Left ventricle myocardium inferior (tissue), 1 donor: ENCODE measurements at regions not wholly inside any gene's neighbourhood (a gene's known extent, or its start where the extent isn't known, plus 50 kb on each side); places are given as distances from the start of the nearest gene placed in this dataset.

Source experiments
- DNase-seq: peaks from one replicate; pipeline ENCODE4 v3.0.0-alpha.2; 2020
- H3K27ac ChIP-seq: fragments of 200-600 bp; replicated peaks from 2 replicates; pipeline ENCODE4 v1.8.0; 2021
- H3K27me3 ChIP-seq: fragments of 200-600 bp; 2 replicates; pipeline ENCODE4 v1.8.0; 2021; ENCODE audit warnings: low read depth
- H3K36me3 ChIP-seq: fragments of 200-600 bp; 2 replicates; pipeline ENCODE4 v1.8.0; 2021
- H3K4me1 ChIP-seq: fragments of 200-600 bp; 2 replicates; pipeline ENCODE4 v1.8.0; 2021
- H3K4me3 ChIP-seq: fragments of 200-600 bp; 2 replicates; pipeline ENCODE4 v1.8.0; 2021; ENCODE audit warnings: mild to moderate bottlenecking, moderate library complexity
- H3K9me3 ChIP-seq: fragments of 200-600 bp; replicated peaks from 2 replicates; pipeline ENCODE4 v1.8.0; 2021
- intact Hi-C: fragments of 100-400 bp; cut with micrococcal nuclease; formaldehyde crosslinking; loops from one replicate; pipeline ENCODE4 v1.11.0; 2022
- TF ChIP-seq, protein P1 (sequence below): fragments of 200-600 bp; IDR thresholded peaks from 2 replicates; pipeline ENCODE4 v1.8.0; 2021; ENCODE audit warnings: antibody characterized with exemption, mild to moderate bottlenecking, borderline replicate concordance
- donor health status: DM: no; HTN: yes; CAD: no; lungs with severe emphysema.

DNA sequence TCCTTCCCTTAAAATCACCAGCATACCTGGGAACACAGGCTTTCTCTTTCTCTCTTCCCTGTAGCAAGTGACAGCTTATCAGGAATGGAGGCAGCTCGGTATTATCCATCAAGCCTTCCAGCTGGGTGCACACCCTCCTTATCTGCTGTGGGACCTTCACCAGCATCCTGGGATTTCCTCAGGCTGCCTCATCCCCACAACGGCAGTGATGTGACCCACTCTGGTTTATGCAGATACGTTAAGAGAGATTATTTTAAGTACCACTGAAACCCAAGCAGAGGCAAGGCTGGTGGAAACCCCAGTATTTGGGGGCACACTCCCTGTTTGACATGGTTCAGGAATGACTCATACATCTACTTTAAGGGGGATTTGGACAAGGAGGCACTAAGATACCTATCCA lies 192.1 kb downstream of the TM9SF2 start:
- Histone ChIP-seq H3K9me3 (no peaks in the 10 kb centered on the region), H3K27me3 (no peaks in the 10 kb centered on the region), H3K36me3 (no peaks in the 10 kb centered on the region), H3K4me1 (no peaks in the 10 kb centered on the region), H3K27ac (no peak overlapping the region), H3K4me3 (no peak overlapping the region)
- TF ChIP-seq, protein P1, sequence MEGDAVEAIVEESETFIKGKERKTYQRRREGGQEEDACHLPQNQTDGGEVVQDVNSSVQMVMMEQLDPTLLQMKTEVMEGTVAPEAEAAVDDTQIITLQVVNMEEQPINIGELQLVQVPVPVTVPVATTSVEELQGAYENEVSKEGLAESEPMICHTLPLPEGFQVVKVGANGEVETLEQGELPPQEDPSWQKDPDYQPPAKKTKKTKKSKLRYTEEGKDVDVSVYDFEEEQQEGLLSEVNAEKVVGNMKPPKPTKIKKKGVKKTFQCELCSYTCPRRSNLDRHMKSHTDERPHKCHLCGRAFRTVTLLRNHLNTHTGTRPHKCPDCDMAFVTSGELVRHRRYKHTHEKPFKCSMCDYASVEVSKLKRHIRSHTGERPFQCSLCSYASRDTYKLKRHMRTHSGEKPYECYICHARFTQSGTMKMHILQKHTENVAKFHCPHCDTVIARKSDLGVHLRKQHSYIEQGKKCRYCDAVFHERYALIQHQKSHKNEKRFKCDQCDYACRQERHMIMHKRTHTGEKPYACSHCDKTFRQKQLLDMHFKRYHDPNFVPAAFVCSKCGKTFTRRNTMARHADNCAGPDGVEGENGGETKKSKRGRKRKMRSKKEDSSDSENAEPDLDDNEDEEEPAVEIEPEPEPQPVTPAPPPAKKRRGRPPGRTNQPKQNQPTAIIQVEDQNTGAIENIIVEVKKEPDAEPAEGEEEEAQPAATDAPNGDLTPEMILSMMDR: no peak
- intact Hi-C loops: no loop called here
- DNase-seq: no peak

DNA sequence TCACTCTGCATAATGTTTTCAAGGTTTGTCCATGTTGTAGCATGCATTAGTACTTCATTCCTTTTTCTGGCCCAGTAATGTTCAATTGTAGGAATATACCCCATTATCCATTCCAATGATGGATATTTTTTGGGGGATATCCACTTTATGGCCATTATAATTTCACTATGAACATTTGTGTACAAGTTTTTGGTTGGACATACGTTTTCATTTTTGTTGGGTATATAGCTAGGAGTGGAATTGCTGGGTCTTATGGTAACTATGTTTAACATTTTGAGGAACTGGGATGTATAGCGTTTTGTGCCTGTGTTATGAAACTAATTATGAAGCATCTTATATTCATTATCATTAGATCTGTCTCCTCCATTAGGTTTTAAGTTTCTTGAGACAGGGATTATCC lies 191.6 kb downstream of the TM9SF2 start:
- Histone ChIP-seq H3K4me1 (no peaks in the 10 kb centered on the region), H3K36me3 (no peaks in the 10 kb centered on the region), H3K9me3 (no peaks in the 10 kb centered on the region), H3K4me3 (no peak overlapping the region), H3K27me3 (no peaks in the 10 kb centered on the region), H3K27ac (no peak overlapping the region)
- intact Hi-C loops: no loop called here
- TF ChIP-seq, protein P1: no peak
- no peak for DNase-seq

DNA sequence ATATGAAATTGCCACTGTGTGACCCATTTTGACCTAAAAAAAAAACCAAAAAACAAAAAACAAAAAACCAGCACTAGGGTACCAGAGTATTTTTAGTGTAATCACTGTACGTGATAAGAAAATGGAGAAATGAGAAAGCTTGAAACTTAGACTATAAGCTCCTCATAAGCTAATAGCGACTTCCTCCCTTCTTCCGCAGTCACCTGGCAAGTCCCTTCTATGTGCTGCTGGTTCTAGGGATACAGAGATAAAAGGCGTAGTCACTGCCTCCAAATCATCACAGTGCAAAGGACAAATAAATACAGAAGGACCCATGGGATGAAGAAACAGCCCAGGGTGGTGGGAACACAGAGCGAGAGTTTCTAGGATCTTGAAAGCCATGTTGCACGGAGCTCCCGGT lies 190.3 kb downstream of the TM9SF2 start:
- no peaks in the 10 kb centered on the region for H3K27me3 ChIP-seq
- no peaks in the 10 kb centered on the region for H3K9me3 ChIP-seq
- no peak overlapping the region for H3K27ac ChIP-seq
- no peak for DNase-seq
- no peaks in the 10 kb centered on the region for H3K36me3 ChIP-seq
- no peak overlapping the region for H3K4me3 ChIP-seq
- peaks cover 12% of the 10 kb centered on the region for H3K4me1 ChIP-seq
- intact Hi-C loops: no loop called here
- TF ChIP-seq, protein P1: no peak

DNA sequence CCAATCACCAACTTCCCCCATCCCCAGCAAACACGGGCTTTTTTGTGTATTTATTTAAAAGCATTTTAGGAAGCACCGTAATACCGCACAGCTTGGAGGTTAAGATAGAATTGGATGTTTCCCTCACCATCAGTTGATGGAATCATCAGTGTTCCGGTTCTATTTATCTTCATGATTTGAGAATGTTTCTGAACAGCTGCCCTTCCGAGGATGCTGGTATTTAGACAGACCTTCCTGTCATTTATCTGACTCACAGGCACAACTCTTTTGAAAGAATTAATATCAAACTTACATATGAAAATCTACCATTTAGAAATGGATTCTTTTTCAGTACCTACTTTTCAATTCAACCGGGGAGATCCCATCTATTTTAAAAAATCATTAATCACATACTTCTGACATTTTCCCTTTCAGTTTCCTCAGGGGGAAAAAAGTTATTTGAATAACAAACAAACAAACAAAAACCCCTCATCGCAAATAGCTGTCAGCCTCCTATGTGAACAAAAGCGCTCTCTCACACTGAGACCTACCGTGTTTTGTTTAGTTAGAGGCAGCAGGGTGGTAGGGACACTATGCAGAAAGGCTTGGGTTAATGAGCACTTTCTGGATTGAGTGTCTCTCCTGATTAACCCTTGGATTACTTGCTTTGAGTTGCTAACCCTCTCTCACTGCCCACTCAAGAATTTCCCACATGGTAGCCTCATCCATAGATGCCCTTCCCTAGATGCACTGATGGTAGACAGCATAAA lies 189.3 kb downstream of the TM9SF2 start:
- no peak overlapping the region for H3K27ac ChIP-seq
- H3K36me3 ChIP-seq: no peaks in the 10 kb centered on the region
- TF ChIP-seq, protein P1: no peak
- H3K4me1 ChIP-seq: peaks cover 22% of the 10 kb centered on the region
- H3K9me3 ChIP-seq: no peaks in the 10 kb centered on the region
- H3K4me3 ChIP-seq: no peak overlapping the region
- no peak for DNase-seq
- intact Hi-C loops: no loop called here
- no peaks in the 10 kb centered on the region for H3K27me3 ChIP-seq

DNA sequence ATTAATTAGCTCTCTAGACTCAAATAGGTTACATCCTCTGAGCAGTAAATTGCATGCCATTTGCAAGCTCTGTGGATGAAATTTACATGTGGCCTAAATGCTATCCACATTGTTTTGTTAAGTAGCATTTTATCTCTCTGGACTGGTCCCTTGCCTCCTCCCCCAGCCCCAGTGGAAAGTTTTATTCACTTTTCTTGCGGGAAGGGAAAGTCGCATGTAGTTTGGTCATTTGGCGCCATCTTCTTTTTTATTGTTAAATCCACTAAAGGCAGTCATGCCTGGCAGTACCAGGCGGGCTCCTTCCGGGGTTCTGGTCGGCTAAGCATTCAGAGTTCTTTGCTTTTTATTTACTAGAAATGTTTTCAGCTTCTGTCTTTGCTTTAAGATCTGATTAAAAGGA lies 188.7 kb downstream of the TM9SF2 start:
- no peak for DNase-seq
- H3K27me3 ChIP-seq: no peaks in the 10 kb centered on the region
- intact Hi-C loops: no loop called here

More for the DNA sequence above, 188.7 kb downstream of the TM9SF2 start:
- H3K27ac ChIP-seq: no peak overlapping the region
- TF ChIP-seq, protein P1: no peak
- no peaks in the 10 kb centered on the region for H3K36me3 ChIP-seq
- H3K9me3 ChIP-seq: no peaks in the 10 kb centered on the region
- peaks cover 22% of the 10 kb centered on the region for H3K4me1 ChIP-seq
- no peak overlapping the region for H3K4me3 ChIP-seq
